A673 (cell line): ENCODE measurements at regions not wholly inside any gene's neighbourhood (a gene's known extent, or its start where the extent isn't known, plus 50 kb on each side); places are given as distances from the start of the nearest gene placed in this dataset.

Experiments used
- CTCF ChIP-seq: fragments of 300-800, 200-600 bp; sonication (generic); conservative IDR thresholded peaks from 2 replicates; pipeline ENCODE4 v1.5.1; 2017; ENCODE audit warnings: low read depth, mild to moderate bottlenecking, antibody characterized with exemption, low read length, moderate library complexity, mixed read lengths
- EZH2 ChIP-seq: fragments of 200-600 bp; sonication (generic); IDR thresholded peaks from 2 replicates; pipeline ENCODE4 v1.6.1; 2017; ENCODE audit warnings: borderline replicate concordance, low read depth, mild to moderate bottlenecking, mixed read lengths, antibody characterized with exemption, low read length; ENCODE audit not compliant: poor library complexity, severe bottlenecking

GRCh38 chr6:85866370-85866730 is 223.7 kb upstream of the SYNCRIP start:
- TF ChIP-seq CTCF, result no peak
- TF ChIP-seq EZH2, result no peak
